ENCODE measurements at regions not wholly inside any gene's neighbourhood (a gene's known extent, or its start where the extent isn't known, plus 50 kb on each side); places are given as distances from the start of the nearest gene placed in this dataset.
A peak's percentile ranks its signal among the peaks of the same experiment; 100 is the strongest.

DNA sequence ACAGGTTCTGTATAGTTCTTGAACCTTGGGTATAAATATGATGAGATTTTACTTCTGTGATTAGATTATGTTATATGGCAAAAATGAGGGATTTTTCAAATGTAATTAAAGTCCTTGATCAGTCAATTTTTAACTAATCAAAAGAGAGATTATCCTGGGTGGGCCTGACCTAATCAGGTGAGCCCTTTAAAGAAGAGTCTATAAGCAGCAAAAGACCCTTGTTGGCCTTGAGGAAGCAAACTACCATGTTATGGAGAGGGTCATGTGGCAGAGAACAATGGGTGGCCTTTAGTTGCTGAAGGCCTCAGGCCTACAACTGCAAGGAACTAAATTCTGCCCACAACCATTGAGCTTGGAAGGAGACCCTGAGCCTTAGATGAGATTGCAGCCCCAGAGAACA, 102.5 kb upstream of the RIPOR2 start:
- no peak for DNase-seq (ENCODE audit: low read depth, low spot score)

DNA sequence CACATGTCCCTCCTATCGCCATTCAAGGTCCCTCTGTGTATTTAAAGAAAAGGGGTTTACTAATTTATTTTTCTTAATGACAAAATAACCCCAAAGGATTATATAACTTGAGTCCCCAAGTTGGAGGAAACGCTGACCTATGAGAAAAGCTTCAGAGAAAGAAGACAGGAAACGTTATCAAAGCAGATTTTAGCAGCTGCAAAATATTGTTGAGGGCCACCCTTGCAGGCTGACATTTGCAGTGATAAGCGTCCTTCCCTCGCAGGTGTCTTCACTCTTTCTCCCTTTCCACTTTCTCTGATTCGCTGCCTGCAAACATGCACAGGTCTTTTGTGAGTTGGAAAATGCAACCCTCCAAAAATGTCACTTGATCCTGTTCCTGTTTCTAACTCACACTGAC, 103.2 kb upstream of the RIPOR2 start:
- DNase-seq (ENCODE audit: low read depth, low spot score) = no peak

DNA sequence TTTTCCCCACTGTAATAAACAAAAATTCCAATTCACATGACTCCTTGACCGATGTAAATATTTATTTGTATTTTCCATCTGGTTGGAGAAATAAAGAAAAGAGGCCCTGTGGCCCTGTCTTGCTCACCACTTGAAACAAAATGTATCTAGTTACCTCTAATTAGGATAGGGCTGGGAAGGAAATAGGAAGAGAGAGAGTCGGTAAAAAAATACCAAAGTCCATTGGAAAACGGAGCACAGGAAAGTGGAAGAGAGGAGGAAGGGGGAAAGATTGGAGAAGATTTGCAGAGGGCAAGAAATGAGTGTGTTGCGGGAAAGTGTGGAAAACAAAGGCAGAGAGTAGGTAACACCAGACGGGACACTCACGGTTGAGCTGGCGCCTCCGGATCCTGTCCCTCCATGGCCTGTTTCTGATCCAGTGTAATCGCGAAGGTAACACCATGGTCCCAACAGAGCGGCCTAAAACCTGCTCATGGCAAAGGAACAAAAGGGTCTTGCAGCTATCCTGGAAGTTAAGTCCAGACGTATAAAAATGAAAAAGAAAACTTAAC, 105.8 kb upstream of the RIPOR2 start:
- no peak for DNase-seq (ENCODE audit: low read depth, low spot score)

DNA sequence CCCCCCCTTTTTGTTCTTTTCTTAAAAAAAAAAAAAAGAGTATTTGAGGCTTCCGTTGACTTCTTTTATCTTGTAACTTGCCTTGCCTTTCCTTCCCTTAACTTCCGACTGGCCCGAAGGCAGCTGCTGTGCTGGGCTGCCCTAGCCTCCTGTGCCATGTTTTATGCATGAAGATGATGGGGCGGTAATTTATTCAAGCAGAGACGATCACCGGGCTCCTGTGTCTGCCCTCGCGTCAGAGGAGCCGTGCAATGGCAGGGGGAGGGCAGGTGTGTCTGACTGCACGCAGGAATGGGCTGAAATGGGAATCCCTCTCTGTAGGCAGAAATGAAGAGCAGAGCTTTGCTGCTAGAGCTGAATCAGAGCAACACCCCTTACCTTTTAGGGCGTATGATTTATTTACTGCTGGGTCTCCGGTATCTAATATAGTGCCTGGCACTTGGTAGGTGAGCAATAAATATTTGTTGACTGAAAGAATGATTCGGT, 106.3 kb upstream of the RIPOR2 start:
- no peak for DNase-seq (ENCODE audit: low read depth, low spot score)

DNA sequence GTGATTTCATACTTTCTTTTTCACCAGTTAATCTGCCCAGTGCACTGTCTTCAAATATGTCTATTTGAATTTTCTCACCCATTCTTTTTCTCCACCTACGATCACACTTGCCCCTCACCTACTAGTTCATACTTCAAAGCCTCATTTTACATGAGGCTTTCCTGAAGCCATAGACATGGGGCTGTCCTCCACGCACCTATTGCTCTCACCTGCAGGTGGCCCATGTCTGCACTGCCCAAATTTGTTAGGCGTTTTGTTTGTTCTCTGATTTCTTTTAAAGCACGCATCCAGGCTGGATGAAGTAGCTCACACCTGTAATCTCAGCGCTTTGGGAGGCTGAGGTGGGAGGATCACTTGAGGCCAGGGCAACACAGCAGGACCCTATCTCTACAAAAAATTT, 106.8 kb upstream of the RIPOR2 start:
- no peak for DNase-seq (ENCODE audit: low read depth, low spot score)

DNA sequence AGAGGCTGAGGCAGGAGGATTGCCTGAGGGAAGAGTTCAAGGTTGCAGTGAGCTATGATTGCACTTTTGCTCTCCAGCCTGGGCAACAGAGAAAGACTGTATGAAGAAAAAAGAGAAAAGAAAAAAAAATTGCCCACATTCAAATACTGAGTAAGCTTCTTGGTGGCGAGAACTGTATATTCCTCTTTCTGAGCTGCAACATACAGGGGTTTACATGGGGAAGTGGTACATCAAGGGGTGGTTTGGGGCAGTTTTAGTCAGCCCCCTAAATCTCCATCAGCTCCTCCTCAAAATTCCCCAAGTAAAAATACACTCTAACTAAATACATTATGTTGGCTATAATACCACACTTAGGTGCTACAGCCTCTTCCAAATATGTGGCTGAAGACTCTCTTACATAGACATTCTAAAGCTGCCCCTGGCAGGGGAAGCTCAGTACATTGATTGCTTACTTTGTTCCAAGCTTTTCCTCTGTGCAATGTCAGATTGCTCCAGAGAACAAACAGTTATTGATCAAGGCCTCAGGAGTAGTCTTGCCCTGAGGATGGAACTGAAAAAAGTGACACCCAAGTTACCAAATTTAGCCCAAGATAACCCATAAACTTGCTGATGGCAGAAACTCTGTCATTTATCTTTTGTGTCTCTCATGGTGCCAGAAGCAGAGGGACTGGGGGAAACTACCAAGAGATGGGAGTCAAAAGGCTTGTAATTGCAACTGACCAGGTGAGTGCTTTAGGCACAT, 107.4 kb upstream of the RIPOR2 start:
- DNase-seq (ENCODE audit: low read depth, low spot score) = no peak

DNA sequence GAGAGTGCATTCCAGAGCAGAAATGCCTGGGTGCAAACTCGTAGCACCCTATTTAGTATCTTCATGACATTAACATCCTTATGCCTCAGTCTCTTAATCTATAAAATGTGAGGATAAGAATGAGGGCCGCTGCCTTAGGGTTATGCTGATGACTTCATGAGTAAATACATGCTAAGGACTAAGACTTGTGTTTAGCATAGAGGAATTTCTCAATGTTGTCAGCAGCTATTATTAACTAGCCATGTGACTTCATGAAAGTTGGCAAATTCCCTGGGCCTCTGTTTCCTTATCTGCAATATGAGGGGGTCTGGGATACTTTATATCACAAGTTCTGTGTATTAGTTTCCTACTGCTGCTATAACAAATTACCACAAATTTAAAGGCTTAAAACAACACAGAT, 108.1 kb upstream of the RIPOR2 start:
- DNase-seq (ENCODE audit: low read depth, low spot score) = no peak

DNA sequence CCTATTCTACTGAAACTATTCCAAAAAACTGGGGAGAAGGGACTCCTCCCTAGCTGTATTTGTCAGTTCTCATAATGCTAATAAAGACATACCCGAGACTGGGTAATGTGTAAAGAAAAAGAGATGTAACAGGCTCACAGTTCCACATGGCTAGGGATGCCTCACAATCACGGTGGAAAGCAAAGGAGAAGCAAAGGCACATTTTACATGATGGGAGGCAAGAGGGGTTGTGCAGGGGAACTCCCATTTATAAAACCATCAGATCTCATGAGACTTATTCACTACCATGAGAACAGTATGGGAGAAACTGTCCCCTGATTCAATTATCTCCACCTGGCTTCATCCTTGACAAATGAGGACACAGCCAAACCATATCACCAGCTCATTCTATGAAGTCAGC, 111.2 kb upstream of the RIPOR2 start:
- no peak for DNase-seq (ENCODE audit: low read depth, low spot score)

DNA sequence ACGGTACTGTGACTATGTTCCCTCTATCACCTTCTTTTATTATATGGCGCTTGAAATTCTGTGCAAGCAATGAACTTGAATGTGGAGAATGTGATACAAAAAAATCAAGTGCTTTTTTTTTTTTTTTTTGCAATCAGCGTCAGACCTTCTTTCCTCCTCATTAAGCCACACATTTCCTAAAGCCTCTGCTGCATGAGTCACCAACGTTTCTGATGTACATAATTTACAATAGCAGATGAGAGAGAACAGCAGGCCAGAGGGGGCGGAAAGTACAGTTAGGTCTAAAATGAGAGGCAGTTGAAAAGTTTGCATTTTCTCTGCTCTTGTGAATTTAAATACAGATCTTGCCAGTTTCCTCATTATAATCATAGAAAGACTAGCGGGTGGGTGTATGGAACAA, 114.6 kb upstream of the RIPOR2 start:
- DNase-seq (ENCODE audit: low read depth, low spot score) = no peak

DNA sequence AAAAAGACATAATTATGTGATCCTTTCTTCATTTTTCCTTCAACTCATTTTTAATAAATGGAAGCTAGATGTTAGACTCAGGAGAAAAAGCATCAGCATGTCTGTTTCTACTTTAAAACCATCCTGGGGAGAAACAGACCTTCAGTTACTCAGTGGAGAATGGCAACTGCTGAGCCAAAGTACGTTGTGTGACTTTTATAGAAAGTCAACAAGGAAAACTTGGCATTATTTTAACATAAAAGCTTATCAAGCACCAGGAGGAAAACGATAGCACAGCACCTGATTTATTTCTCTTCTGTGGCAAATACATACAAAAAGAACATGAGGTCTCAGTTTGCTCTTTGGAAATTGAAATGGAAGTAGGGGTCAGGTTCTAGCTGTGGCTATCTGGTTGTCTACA, 115.3 kb upstream of the RIPOR2 start:
- no peak for DNase-seq (ENCODE audit: low read depth, low spot score)

DNA sequence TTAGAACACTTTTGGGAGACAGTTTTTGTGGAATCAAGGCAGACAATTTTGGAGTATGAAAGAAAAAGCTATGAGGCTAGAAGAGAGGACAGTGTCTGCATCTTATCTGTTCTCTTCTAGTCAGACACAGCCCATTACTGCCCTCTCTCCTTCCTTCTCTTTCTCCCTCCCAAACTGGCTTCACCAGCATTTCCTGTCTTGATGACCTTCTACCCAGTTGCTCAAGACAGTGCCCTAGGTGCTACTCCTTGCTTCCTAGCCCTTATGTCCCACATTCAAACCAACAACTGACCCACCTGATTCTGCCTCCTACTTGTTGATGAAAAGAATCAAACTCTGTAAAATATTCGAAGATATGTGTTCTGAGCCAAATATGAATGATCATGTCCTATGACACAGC, 116.4 kb upstream of the RIPOR2 start:
- DNase-seq (ENCODE audit: low read depth, low spot score) = no peak

DNA sequence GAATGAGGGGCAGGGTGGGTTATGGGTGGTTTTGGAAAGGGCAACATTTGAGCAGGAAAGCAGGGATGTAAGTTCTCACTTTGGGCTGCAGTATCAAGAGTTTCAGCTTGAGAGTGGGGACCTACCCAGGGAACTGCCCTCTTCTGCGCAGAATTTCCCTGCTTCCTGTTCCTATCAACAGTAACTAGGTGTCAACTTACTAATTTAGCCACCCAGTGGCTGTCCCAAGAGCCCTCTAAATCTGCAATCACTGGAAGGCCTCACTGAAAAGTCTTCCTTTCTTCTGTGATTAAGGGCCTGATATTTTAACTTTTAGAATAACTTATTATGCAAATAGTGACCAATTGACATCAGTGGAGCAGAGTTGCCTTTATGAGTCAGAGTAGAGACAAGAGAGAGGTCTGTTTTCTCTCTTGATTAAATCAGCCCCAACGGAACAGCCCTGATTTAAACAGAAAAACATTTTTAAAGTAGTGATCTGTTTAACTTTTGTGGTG, 118.2 kb upstream of the RIPOR2 start:
- DNase-seq (ENCODE audit: low read depth, low spot score) = no peak

DNA sequence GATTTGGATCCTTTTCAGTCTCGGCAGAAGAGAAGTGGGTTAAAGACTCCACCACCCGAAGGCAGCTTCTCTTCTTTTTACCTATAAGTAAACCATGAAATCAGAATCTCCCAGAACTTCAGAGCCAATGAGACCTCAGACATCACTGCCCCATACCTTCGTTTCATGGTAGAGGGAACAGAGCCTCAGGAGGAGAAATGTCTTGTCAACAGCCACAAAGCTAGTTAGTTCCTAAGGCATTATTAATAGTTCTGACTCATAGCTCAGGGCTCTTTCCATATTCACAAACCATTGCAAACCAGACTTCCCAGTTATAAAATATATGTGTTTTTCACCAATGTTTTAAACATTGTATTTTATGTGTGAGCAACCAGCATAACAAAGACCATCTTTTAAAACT, 118.7 kb upstream of the RIPOR2 start:
- DNase-seq (ENCODE audit: low read depth, low spot score) = no peak

DNA sequence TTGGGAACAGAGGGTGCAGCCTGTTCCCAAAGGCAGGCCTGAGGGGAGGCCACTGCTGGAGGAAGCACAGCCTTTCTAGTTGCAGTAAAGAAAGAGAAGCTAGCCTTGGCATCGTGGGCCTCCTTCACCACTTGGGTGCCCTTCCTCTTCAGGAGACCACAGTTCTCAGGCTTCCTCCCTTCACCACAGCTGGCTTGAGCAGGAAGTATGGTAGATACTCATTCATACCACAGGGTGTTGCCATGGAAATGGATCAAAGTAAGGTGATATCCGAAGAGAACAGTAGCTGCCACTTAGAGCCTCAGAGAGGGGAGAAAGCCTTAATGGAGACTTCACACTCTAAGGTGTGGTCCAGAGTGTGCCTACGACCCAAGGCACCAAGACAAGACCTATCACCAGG, 120.4 kb upstream of the RIPOR2 start:
- DNase-seq (ENCODE audit: low read depth, low spot score) = no peak

DNA sequence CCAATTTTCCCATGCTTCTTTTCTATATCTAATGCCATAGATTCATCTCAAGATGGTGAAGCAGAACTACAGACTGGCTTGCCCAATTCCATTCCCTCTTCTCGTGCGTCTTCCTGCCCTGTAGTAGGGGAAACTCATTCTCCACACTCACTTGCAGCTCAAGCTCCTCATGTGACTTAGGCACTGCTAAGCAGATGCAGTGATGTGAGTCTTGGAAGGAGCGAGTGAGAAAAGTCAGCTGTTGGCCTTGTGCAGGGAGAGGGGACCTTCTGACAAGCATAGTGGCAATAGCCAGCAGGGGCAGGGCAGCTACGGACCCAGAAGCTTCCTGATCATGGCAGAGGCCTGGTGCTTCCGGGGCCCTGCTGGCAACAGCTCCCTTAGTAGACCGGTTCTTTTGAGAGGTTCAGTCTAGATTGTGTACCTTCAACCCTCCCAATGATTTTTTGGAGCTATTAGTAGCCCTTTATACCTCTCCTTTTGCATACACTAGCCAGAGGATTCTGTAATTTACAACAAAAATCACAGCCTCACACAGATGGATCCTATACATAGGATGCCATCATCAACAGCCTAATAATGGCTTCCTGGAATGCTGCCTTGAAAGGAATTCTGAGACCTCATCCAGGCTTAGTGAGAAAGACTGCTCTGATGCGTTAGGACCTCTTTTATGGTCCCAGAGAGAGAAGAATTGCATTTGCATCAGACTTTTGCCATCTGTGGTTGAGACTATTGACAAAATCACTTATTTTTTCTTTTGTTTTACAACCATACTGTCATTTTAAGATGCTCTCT, 121.5 kb upstream of the RIPOR2 start:
- no peak for DNase-seq (ENCODE audit: low read depth, low spot score)

DNA sequence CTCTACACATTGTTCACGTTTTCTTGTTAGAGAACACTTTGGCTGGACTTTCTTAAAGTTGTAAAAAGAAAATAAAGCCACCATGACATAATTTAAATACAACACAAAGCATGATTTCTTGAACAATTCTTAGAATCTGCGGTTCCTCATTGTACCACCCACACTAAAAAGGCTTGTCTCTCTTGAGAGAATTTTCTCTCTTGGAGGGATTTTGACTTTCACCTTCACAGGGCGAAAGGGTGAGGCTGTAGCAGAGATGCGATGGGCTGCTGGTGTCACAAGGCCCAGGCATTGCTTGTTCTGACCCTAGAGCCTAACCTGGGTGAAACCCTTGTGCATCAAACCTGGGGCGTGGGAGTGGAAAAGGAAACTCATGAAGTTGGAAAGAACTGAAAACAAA, 122.7 kb upstream of the RIPOR2 start:
- no peak for DNase-seq (ENCODE audit: low read depth, low spot score)

DNA sequence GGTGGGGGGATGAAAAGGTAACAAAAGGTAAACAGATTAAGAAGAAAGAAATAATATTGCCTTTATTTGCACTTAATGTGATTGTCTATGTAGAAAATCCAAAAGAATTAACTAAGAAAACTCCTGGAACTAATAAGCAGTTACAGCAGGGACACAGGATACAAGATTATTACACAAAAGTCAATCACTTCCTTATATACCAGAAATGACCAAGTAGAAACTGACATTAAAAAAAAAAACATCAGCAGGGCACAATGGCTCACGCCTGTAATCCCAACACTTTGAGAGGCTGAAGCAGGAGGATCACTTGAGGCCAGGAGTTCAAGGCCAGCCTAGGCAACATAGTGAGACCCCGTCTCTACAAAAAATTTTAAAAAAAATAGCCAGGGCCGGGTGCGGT, 123.2 kb upstream of the RIPOR2 start:
- no peak for DNase-seq (ENCODE audit: low read depth, low spot score)

DNA sequence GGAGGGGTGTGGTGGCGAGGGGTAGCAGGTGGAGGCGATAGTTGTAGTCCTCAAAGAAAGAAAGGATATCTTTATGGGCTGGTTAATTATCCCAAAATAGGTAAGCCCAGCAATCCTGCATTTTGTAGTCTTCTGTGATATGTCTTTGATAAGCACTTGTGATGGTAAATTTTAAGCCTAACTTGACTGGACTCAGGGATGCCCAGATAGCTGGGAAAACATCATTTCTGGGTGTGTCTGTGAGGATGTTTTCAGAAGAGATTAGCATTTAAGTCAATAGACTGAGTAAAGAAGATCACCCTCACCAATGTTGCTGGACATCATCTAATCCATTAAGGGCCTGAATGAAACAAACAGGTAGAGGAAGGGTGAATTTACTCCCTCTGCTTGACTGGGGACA, 124.8 kb upstream of the RIPOR2 start:
- DNase-seq (ENCODE audit: low read depth, low spot score) = no peak

DNA sequence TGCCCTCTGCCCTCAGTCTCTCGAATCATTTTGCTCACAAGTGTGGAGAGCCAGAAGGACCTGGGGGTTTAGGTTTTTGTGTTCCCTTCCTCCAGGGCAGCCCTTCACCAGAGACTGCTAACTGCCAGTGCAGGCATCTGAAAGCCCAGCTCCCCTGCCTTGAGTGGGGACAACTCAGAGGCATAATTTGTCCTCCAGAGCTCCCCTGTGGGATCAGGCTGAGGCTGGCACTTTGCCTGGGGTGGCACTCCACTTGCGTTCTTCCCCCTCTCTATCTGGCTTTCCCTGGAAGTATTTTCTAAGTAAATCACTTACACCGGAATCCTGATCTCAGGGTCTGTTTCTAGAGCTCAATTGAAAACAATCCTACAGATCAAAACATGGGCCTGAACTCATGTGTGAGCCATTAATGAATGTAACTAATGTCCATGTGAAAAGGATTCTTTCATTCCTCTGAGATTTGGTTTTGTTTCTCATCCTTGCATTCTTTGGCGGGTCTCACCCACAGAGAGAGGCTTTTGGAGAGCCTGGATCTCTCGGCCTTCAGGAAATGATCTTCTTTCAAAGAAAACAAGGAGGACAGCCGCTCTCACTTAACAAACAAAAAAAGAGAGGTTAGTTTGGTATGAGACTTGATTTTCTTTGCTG, 125.7 kb upstream of the RIPOR2 start:
- peak; percentile 15 for DNase-seq (ENCODE audit: low read depth, low spot score)

DNA sequence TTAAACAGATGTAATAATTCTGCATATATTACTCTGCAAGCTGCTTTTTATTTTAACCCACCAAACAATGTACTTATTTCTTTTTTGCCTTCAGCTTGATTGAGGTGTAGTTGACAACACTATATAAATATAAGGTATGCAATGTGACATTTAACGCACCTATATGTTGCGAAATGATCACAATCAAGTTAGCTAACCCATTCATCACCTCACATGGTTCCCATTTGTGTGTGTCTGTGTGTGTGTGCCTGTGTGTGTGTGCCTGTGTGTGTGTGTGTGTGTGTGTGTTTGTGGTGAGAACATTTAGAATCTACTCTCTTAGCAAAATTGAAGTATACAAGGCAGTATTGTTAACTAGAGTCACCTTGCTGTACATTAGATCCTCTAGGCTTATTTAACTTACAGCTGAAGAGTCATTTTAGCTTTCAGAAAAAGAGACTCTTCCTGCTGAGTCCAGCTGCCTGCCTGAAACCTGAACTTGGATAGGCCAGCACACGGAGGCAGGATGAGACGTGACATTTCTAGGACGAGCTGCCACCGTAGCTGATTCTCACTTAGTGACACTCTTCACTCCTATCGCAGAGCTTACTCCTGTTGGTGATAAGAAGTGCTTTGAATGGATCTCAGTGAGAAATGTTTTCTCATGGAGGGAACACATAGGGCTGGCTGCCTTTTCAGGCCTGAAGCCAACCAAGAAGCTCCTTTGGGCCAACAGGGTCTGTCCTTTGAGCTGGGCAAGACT, 126.5 kb upstream of the RIPOR2 start:
- DNase-seq (ENCODE audit: low read depth, low spot score) = no peak

DNA sequence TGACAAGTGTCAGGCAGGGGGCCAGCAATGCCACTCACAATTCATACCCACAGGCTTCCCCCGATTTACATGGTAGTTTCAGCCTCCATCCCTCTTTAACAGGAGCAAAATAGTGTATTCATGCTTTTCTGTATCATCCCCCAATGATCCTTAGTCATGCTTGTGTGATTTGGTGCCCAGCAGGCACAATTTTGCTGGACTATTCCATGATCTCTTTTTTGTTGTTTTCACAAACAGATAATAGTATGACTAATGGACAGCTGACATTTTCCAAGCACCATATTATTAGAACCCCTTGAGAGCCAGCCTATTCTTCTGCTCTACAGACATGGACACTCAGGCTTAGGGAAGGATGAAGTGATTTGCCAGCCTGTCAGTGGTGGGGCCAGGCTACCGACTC, 128.2 kb upstream of the RIPOR2 start:
- no peak for DNase-seq (ENCODE audit: low read depth, low spot score)

DNA sequence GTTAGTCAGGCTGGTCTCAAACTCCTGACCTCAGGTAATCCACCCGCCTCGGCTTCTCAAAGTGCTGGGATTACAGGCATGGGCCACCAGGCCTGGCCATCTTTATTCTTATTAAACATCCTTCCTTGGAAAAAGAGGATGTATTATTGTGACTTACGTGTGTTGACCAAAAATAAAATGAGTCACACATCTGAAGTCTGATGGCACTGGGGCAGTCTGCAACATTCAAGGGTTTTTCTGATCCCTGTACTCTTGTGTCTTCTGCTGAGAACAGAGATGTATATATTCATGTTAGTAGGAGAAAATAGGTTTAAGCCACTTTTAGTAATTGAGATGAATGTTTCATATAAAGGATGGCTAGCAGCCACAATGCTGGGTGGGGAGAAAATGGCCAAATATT, 129.9 kb upstream of the RIPOR2 start:
- no peak for DNase-seq (ENCODE audit: low read depth, low spot score)
